ENCODE measurements at regions not wholly inside any gene's neighbourhood (a gene's known extent, or its start where the extent isn't known, plus 50 kb on each side); places are given as distances from the start of the nearest gene placed in this dataset.
"Not testable (repeated sequence)": the region's sequence is repeated elsewhere in the genome, so short reads cannot be mapped to it uniquely, and the experiment has no call there.

GRCh38 chr11:13137844-13138301 lies 128.8 kb downstream of the RASSF10 start:
- DNase-seq = no peak

GRCh38 chr11:13139085-13139484 lies 130.0 kb downstream of the RASSF10 start:
- not testable (repeated sequence) for DNase-seq

GRCh38 chr11:13140028-13140870 lies 131.1 kb downstream of the RASSF10 start:
- peak; percentile 99 for DNase-seq

- DNase-seq = peak; percentile 99
Observed at GRCh38 chr11:13140873-13141655, 131.9 kb downstream of the RASSF10 start.

- no peak for DNase-seq
Observed at GRCh38 chr11:13141731-13142709, 132.9 kb downstream of the RASSF10 start.

- no peak for DNase-seq
Observed at GRCh38 chr11:13143486-13144297, 133.9 kb upstream of the BMAL1 start.

- DNase-seq = no peak
Observed at GRCh38 chr11:13145461-13145860, 132.1 kb upstream of the BMAL1 start.

GRCh38 chr11:13149991-13150390 lies 127.6 kb upstream of the BMAL1 start:
- no peak for DNase-seq

- no peak for DNase-seq
Observed at GRCh38 chr11:13150487-13150886, 127.1 kb upstream of the BMAL1 start.

- DNase-seq = no peak
Observed at GRCh38 chr11:13152264-13152663, 125.3 kb upstream of the BMAL1 start.

- DNase-seq = no peak
Observed at GRCh38 chr11:13152736-13153541, 124.7 kb upstream of the BMAL1 start.

GRCh38 chr11:13154374-13154773 lies 123.2 kb upstream of the BMAL1 start:
- not testable (repeated sequence) for DNase-seq

- DNase-seq = peak; percentile 97
Observed at GRCh38 chr11:13160346-13160745, 117.2 kb upstream of the BMAL1 start.

GRCh38 chr11:13160806-13161205 lies 116.8 kb upstream of the BMAL1 start:
- DNase-seq = no peak

- no peak for DNase-seq
Observed at GRCh38 chr11:13163158-13163557, 114.4 kb upstream of the BMAL1 start.

- DNase-seq = no peak
Observed at GRCh38 chr11:13166036-13166435, 111.6 kb upstream of the BMAL1 start.

- no peak for DNase-seq
Observed at GRCh38 chr11:13168271-13168670, 109.3 kb upstream of the BMAL1 start.

GRCh38 chr11:13169709-13170108 lies 107.9 kb upstream of the BMAL1 start:
- DNase-seq = peak; percentile 82

GRCh38 chr11:13174090-13174489 lies 103.5 kb upstream of the BMAL1 start:
- DNase-seq = no peak

- DNase-seq = peak; percentile 16
Observed at GRCh38 chr11:13183094-13183825, 94.3 kb upstream of the BMAL1 start.

Data from DMS79 (cell line).